CD1c-positive myeloid dendritic cell (primary cell): ENCODE measurements at regions not wholly inside any gene's neighbourhood (a gene's known extent, or its start where the extent isn't known, plus 50 kb on each side); places are given as distances from the start of the nearest gene placed in this dataset.
"Not testable (repeated sequence)": the region's sequence is repeated elsewhere in the genome, so short reads cannot be mapped to it uniquely, and the experiment has no call there.

ENCODE experiments used
- DNase-seq: peaks from one replicate; pipeline ENCODE4 v3.0.0-alpha.2; 2016; ENCODE audit errors: extremely low spot score

GRCh38 chr7:80082213-80082612 lies 52.4 kb upstream of the GNAI1 start:
- DNase-seq, result no peak

DNA sequence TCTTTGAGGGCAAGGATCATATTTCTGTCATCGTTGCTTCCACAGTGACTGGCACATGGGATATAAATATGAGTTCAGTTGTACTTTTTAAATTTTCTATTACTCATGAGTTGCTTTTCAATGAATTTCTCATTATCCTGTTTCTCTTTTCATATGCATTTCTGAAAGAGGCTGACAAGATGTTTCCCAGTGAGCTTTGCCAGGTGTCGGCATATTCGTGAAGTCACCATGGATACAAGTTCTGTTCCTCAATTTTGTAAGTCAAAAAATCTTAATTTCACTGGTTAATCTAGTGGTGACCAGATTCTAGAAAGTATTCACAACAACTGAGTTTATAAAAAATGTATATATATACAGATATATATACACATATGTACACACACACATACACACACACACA lies 55.7 kb upstream of the GNAI1 start:
- no peak for DNase-seq

DNA sequence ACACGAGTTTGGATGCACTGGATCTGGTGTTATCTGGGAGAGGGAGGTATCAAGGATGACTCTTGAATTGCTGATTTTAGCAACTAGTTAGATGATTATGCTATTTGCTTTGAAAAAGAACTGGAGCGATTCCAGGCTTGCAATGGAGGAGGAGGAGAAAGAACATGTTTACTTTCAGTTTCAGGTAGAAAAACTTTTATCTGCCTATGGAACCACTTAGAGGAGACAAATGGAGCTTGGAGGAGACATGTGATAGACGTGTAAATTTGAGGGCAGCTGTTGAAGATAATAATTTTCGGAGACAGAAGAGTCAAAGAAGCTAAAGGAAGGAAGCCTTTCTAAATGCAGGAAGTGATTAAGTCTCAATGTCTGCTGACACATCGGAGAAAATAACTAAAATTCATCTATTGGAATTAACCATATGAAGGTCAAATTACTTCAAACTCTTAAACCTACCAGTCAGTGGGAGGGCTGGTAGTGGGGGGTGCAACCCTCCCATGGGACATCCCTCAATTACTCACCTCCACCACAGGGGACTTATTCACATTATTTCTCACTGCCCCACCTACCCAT lies 56.4 kb upstream of the GNAI1 start:
- no peak for DNase-seq

DNA sequence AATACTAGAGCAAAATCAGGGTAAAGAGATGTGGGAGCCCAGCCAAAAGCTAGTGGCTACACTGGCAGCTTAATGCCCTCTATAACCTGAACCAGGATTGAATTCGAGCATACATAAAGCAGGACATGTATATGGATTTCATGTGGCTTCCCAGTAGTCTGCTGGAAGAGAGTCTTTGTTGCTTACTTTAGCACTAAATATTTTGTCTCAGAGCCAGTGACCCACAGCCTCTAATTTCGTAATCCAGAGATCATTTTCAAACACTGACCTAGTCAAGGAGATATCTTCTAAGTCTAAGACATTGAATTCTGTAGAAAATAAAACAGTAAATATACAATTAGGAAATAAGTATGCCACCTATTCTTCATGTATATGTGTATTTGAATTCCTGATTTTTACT lies 64.2 kb upstream of the GNAI1 start:
- no peak for DNase-seq

GRCh38 chr7:80066639-80067038 lies 68.0 kb upstream of the GNAI1 start:
- DNase-seq, result no peak

DNA sequence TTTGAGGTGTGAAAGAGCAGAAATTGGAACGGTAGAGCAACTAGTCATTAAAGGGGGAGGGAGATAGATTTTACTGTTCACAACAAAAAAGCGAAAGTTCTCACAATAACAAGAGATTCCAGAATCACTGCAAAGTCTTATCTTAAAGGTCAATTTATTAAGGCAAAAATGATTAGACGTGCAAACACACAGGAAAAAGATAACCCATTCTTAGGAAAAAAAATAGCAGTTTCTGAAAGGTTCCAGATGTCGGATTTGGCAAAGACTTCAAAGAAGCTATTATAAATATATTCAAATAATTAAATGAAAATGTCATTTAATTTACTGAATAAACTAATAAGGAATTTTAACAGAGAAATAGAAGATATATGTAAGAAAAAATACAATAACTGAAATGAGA lies 70.8 kb upstream of the GNAI1 start:
- DNase-seq, result no peak

DNA sequence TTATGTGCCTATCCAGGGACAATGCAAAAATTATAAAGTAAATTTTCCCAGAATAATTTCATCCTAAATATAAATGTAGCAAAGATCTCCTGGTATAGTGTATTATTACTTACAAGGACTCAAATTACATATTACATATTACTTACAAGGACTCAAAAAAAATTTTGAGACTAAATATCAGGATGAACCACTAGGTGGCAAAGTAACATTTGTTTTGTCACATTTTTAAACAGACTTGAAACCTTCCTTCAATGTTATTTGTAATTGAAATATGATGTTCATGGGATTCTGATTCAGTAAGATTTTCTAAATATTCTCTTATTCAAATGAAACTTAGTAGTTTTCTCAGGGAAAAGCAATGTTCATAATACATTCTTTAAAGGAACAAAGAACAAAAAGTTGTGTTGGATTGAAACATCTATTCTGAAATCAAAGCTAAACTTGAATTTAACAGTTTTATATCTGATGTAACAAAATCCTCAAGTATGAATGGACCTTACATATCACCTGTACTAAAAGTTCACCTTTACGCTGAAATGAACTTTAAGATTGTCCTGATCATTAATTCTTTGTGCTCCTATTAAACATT lies 74.3 kb upstream of the GNAI1 start:
- peak; percentile 46 for DNase-seq

- DNase-seq, result no peak
Measured at GRCh38 chr7:80057488-80057887, 77.1 kb upstream of the GNAI1 start.

- DNase-seq, result no peak
Measured at GRCh38 chr7:80054356-80054755, 80.3 kb upstream of the GNAI1 start.

DNA sequence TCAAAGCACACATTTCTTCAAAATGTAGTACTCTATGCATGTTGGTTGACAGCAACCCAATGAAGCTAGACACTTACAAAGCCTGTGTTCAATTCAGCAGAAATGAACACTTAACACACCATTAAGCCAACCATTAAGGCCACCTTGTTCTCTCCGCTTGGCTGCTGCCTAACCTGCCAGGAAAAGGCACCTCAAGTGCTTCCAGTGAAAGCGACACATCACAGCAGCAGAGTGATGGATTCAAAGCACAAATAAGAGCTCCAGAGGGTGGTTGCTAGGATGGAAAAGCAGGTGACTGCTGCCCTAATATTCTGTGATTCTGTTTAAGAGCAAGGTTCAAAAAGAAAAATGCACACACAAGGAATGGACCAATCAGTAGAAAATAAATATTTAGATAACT lies 81.5 kb upstream of the GNAI1 start:
- DNase-seq, result no peak

GRCh38 chr7:80047856-80048459 lies 86.7 kb upstream of the GNAI1 start:
- DNase-seq, result no peak

DNA sequence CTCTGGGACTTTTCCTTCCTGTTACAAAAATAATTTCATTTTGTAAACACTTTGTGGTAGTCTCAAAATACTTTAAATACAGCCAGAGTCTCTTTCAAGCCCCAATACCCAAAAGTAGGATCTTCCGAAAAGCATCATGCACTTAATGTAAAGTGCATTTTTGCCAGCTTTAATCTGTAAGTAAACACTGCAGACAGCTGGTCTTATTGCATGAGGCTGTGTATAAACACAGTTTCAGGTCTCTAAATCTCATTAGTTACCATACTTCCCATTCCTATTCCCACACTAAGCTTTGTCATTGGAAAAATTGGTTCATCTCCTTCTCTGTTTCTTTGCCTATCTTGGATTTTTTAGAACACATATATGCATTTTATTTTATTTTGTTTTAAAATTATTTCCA lies 87.6 kb upstream of the GNAI1 start:
- no peak for DNase-seq

GRCh38 chr7:80044796-80045195 lies 89.8 kb upstream of the GNAI1 start:
- DNase-seq, result no peak

GRCh38 chr7:80040752-80041151 lies 93.9 kb upstream of the GNAI1 start:
- DNase-seq, result no peak

- no peak for DNase-seq
Measured at GRCh38 chr7:80040335-80040734, 94.3 kb upstream of the GNAI1 start.

GRCh38 chr7:80039251-80039884 lies 95.3 kb upstream of the GNAI1 start:
- no peak for DNase-seq

DNA sequence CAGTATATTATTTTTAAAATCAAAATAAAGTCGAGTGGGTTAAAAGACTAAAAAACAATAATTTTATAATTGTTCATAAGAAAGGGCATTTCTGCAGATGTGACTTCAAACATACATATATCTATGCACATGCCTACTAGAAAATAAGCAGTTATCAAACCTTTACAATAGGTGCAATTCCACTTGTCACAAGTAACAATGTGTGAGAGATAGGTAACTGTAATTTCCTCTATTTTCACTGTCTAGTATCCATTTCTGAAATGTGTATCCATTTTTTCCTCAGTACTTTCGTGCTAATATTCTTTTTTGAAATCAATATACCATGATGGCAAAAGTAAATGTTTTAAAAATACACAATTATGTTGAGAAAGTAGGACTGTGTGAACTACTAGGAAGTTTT lies 96.9 kb upstream of the GNAI1 start:
- DNase-seq, result no peak

DNA sequence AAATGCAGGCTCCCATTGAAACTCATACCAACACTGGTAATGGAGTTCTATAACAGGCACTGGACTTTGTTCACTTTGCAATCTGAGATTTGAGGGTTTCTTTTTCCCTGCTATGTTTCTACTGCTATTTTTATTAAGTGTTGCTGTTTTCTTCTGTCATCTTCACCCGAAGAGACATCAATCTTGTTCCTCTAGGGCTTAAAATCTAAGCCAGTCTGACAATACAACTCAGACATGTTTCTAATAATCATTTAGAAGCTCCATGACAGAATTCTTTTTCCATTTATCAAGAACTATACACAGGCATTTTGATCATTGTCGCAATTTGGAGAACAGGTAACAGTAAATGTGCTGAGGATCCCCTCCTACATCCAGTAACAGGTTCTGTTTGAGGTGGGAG lies 98.5 kb upstream of the GNAI1 start:
- no peak for DNase-seq

DNA sequence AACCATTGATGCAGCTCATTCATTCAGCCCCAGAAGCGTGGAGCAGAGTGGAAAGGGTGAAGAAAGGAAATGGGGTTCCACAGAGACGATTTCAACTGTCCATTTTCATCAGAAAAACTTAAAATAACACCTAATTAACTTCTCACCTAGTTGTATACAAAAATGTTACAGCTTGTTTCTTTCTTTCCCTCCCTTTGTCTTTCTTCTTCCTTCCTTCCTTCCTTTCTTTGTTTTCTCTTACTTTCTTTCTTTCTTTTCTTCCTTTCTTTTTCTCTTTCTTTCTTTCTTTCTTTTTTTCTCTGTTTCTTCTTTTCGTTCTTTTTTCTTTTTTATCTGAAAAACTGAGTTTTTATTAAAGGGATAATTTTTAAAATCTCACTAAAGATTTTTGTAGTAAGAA lies 105.9 kb upstream of the GNAI1 start:
- no peak for DNase-seq

- no peak for DNase-seq
Measured at GRCh38 chr7:80027611-80028173, 106.9 kb upstream of the GNAI1 start.

DNA sequence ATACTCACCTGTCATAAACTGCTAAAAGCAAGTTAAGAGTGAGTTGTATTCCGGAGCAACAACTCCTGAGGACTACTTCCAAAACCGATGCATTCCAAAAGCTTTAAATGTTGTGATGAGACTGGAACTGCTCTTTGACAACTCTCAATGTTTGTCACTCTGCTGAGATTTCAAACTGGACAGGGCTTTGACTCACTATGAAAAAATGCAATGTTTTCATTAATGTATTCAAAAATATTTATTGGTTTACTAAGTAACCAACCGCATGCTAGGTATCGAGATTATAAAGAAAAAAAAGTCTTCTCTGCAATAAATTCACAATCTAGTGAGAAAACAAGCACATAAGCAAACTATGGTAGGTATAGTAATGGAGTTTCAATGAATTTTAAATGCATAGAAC lies 107.9 kb upstream of the GNAI1 start:
- no peak for DNase-seq

- not testable (repeated sequence) for DNase-seq
Measured at GRCh38 chr7:80020277-80020676, 114.4 kb upstream of the GNAI1 start.

DNA sequence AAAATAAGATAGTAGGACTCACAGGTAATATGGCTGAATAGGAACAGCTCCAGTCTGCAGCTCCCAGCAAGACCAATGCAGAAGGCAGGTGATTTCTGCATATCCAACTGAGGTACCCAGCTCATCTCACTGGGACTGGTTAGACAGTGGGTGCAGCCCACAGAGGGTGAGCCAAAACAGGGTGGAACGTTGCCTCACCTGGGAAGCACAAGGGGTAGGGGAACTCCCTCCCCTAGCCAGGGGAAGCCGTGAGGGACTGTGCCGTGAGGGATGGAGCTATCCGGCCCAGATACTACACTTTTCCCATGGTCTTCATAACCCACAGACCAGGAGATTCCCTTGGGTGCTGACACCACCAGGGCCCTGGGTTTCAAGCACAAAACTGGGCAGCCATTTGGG lies 114.8 kb upstream of the GNAI1 start:
- not testable (repeated sequence) for DNase-seq
